Sigmoid colon (tissue), 6 donors: ENCODE measurements at regions not wholly inside any gene's neighbourhood (a gene's known extent, or its start where the extent isn't known, plus 50 kb on each side); places are given as distances from the start of the nearest gene placed in this dataset.
"Not testable (repeated sequence)": the region's sequence is repeated elsewhere in the genome, so short reads cannot be mapped to it uniquely, and the experiment has no call there.

Source experiments
- DNase-seq: peaks from one replicate; pipeline ENCODE4 v3.0.0-alpha.2; 2019
- H3K27ac ChIP-seq, 4 donors: fragments of 200-600 bp; sonication (generic); one replicate each; pipeline ENCODE4 v1.5.1; 2016 to 2019; ENCODE audit warnings: mild to moderate bottlenecking in 1 of 4
- H3K27me3 ChIP-seq, 3 donors: fragments of 200-600 bp; sonication (generic); one replicate each; pipeline ENCODE4 v1.5.1; 2019; ENCODE audit warnings: mild to moderate bottlenecking in 1 of 3
- H3K36me3 ChIP-seq, 4 donors: fragments of 200-600 bp; sonication (generic); one replicate each; pipeline ENCODE4 v1.5.1; 2016 to 2019
- H3K4me1 ChIP-seq, 4 donors: fragments of 200-600 bp; sonication (generic); one replicate each; pipeline ENCODE4 v1.5.1; 2017 to 2019
- H3K4me3 ChIP-seq, 4 donors: fragments of 200-600 bp; sonication (generic); one replicate each; pipeline ENCODE4 v1.5.1; 2017 to 2019; ENCODE audit warnings: mild to moderate bottlenecking in 2 of 4, moderate library complexity in 1 of 4
- H3K9me3 ChIP-seq, 4 donors: fragments of 200-600 bp in 3 of 4; sonication (generic) in 3 of 4; one replicate each; pipeline versions ENCODE4 v1.5.1 to v1.6.1; 2013 to 2019
- CTCF ChIP-seq, 4 experiments: fragments of 450-650 bp in 3 of 4; fragments of 200-600 bp in 1 of 4; IDR thresholded peaks; one replicate each; pipeline ENCODE4 v1.5.1; 2016 to 2019; ENCODE audit warnings: antibody characterized with exemption in 4 of 4, mild to moderate bottlenecking in 3 of 4, moderate library complexity in 2 of 4
- EP300 ChIP-seq, 4 donors: sonication (generic); formaldehyde crosslinking; IDR thresholded peaks; one replicate each; pipeline ENCODE4 v1.6.1; 2017; ENCODE audit warnings: antibody characterized with exemption in 4 of 4
- POLR2A ChIP-seq, 2 donors: fragments of 450-650 bp; IDR thresholded peaks; one replicate each; pipeline ENCODE4 v1.6.1; 2016; ENCODE audit warnings: antibody characterized with exemption in 2 of 2, mild to moderate bottlenecking in 2 of 2, moderate library complexity in 2 of 2
- POLR2AphosphoS5 ChIP-seq, 4 donors: sonication (generic); formaldehyde crosslinking; IDR thresholded peaks; one replicate each; pipeline ENCODE4 v1.6.1; 2017; ENCODE audit warnings: antibody characterized with exemption in 4 of 4
- WGBS, 2 donors: extraction: QIAGEN DNeasy Blood & Tissue Kit; methylation state at CpG; one replicate each; pipeline ENCODE4 v1.1.7; 2013; 5-methylcytosine and 5-hydroxymethylcytosine counted together
- intact Hi-C: fragments of 100-400 bp; cut with DNase I; formaldehyde crosslinking; loops from one replicate; pipeline ENCODE4 v1.15.1; 2023
- donor health status: healthy with polysubstance abuse.
- donor health status: healthy.

DNA sequence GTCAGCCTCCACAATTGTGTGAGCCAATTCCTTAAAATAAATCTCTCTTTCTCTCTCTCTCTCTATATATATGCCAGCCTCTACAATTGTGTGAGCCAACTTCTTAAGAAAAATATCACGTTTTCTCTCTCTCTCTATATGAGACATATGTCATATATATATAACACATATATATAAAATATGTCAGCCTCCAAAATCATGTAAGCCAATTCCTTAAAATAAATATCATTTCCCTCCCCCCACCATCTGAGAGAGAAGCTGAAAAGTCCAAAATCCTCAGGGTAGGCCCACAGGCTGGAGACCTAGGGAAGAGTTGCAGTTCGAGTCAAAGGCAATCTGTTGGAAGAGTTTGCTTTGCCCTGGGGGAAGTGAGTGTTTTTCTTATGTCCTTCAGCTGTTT lies 158.1 kb upstream of the RPS23 start:
- Histone ChIP-seq H3K27ac (no peak overlapping the region), H3K27me3 (no peaks in the 10 kb centered on the region), H3K36me3 (no peaks in the 10 kb centered on the region), H3K9me3 (peaks cover 0 to 2% (median 0%) of the 10 kb centered on the region in 4 donors), H3K4me3 (no peak overlapping the region), H3K4me1 (no peaks in the 10 kb centered on the region)
- intact Hi-C loops: no loop called here
- TF ChIP-seq POLR2AphosphoS5 (IDR thresholded peaks at IDR 0.05) (no peak), CTCF (IDR thresholded peaks at IDR 0.05) (no peak), POLR2A (IDR thresholded peaks at IDR 0.05) (no peak), EP300 (IDR thresholded peaks at IDR 0.05) (no peak)
- DNase-seq: no peak
- WGBS, 2 donors: 69 to 89% methylated on average over 2 of the region's 2 CpGs

GRCh38 chr5:82434696-82435660 lies 156.8 kb upstream of the RPS23 start:
- H3K9me3 ChIP-seq, H3K27ac ChIP-seq, DNase-seq, intact Hi-C loops, H3K27me3 ChIP-seq, H3K4me3 ChIP-seq, H3K36me3 ChIP-seq, H3K4me1 ChIP-seq: not testable (repeated sequence)
- 87 to 93% methylated on average over 29 to 34 of the region's 35 CpGs for WGBS, 2 donors

GRCh38 chr5:82426464-82427154 lies 148.5 kb upstream of the RPS23 start:
- Histone ChIP-seq H3K36me3 (no peaks in the 10 kb centered on the region), H3K4me3 (no peak overlapping the region), H3K9me3 (no peaks in the 10 kb centered on the region), H3K4me1 (no peaks in the 10 kb centered on the region), H3K27me3 (no peaks in the 10 kb centered on the region), H3K27ac (no peak overlapping the region)
- WGBS, 2 donors: 66 to 73% methylated on average over 4 of the region's 4 CpGs
- intact Hi-C loops: no loop called here
- no peak for DNase-seq
- no peak for TF ChIP-seq POLR2AphosphoS5 (IDR thresholded peaks at IDR 0.05)
- TF ChIP-seq EP300 (IDR thresholded peaks at IDR 0.05): no peak
- TF ChIP-seq POLR2A (IDR thresholded peaks at IDR 0.05): no peak
- no peak for TF ChIP-seq CTCF (IDR thresholded peaks at IDR 0.05)

DNA sequence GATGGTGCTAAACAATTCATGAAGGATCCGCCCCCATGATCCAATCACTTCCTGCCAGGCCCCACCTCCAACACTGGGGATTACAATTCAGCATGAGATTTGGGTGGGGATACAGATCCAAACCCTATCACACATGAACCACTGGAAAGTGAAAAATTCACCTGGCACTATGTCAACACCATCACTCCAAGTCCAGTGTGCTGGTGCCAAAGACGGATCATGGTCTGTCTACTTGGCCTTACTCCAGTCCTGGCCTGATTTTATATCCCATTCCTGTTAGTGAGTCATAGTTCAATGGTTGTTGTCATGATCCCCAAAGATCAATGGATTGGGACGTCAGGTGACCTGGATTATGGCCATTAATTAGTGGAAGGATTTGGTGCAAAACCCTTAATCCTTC lies 147.4 kb upstream of the RPS23 start:
- Histone ChIP-seq H3K27ac (no peak overlapping the region), H3K4me1 (no peaks in the 10 kb centered on the region), H3K36me3 (no peaks in the 10 kb centered on the region), H3K4me3 (no peak overlapping the region), H3K9me3 (no peaks in the 10 kb centered on the region), H3K27me3 (no peaks in the 10 kb centered on the region)
- TF ChIP-seq POLR2A (IDR thresholded peaks at IDR 0.05) (no peak), POLR2AphosphoS5 (IDR thresholded peaks at IDR 0.05) (peak in 1 of 4 donors; percentile 18)
- DNase-seq: no peak
- intact Hi-C loops: no loop called here
- 58 to 73% methylated on average over 3 of the region's 3 CpGs for WGBS, 2 donors

- Histone ChIP-seq H3K27me3 (no peaks in the 10 kb centered on the region), H3K27ac (no peak overlapping the region), H3K4me3 (no peak overlapping the region), H3K36me3 (no peaks in the 10 kb centered on the region), H3K9me3 (no peaks in the 10 kb centered on the region), H3K4me1 (no peaks in the 10 kb centered on the region)
- no peak for TF ChIP-seq POLR2AphosphoS5 (IDR thresholded peaks at IDR 0.05)
- TF ChIP-seq CTCF (IDR thresholded peaks at IDR 0.05): no peak
- TF ChIP-seq POLR2A (IDR thresholded peaks at IDR 0.05): no peak
- no peak for TF ChIP-seq EP300 (IDR thresholded peaks at IDR 0.05)
- DNase-seq: no peak
- WGBS, 2 donors: 46 to 78% methylated on average over 3 of the region's 3 CpGs
- intact Hi-C loops: no loop called here
These were observed 146.1 kb upstream of the RPS23 start for GRCh38 chr5:82424211-82424610.
